ENCODE measurements at regions not wholly inside any gene's neighbourhood (a gene's known extent, or its start where the extent isn't known, plus 50 kb on each side); places are given as distances from the start of the nearest gene placed in this dataset.

DNA sequence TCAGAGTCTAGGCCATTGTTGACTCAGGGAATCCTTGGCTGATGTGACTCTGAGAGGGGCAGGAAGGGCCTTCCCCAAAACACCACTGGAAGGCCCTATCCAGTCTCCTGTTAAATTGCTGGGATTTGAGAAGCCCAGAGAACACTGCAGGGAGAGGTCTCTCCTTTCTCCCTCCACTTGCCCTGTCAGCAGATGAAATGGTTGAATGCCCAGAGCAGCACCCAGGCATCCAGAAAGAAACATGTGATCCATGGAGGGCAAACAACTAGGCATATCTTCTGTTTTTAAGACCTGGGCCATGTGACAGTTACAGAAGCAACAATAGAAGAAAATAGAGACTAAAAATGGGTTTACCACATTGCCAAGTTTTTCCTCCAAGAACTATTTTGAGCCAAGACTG, 291.1 kb downstream of the QDPR start:
- Histone ChIP-seq H3K27me3 (replicated peaks; ENCODE audit: insufficient read depth) (no peaks in the 10 kb centered on the region), H3K4me3 (no peak overlapping the region), H3K36me3 (no peaks in the 10 kb centered on the region), H3K4me1 (replicated peaks) (no peaks in the 10 kb centered on the region), H3K27ac (no peak overlapping the region), H3K9me3 (no peaks in the 10 kb centered on the region)
- DNase-seq (ENCODE audit: low spot score): no peak
- intact Hi-C loops (cut with DNase I): no loop called here
- no peak for TF ChIP-seq POLR2A (IDR thresholded peaks at IDR 0.05)
- TF ChIP-seq POLR2AphosphoS5 (IDR thresholded peaks at IDR 0.05): no peak
- TF ChIP-seq, protein P1, sequence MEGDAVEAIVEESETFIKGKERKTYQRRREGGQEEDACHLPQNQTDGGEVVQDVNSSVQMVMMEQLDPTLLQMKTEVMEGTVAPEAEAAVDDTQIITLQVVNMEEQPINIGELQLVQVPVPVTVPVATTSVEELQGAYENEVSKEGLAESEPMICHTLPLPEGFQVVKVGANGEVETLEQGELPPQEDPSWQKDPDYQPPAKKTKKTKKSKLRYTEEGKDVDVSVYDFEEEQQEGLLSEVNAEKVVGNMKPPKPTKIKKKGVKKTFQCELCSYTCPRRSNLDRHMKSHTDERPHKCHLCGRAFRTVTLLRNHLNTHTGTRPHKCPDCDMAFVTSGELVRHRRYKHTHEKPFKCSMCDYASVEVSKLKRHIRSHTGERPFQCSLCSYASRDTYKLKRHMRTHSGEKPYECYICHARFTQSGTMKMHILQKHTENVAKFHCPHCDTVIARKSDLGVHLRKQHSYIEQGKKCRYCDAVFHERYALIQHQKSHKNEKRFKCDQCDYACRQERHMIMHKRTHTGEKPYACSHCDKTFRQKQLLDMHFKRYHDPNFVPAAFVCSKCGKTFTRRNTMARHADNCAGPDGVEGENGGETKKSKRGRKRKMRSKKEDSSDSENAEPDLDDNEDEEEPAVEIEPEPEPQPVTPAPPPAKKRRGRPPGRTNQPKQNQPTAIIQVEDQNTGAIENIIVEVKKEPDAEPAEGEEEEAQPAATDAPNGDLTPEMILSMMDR (IDR thresholded peaks at IDR 0.05): no peak

DNA sequence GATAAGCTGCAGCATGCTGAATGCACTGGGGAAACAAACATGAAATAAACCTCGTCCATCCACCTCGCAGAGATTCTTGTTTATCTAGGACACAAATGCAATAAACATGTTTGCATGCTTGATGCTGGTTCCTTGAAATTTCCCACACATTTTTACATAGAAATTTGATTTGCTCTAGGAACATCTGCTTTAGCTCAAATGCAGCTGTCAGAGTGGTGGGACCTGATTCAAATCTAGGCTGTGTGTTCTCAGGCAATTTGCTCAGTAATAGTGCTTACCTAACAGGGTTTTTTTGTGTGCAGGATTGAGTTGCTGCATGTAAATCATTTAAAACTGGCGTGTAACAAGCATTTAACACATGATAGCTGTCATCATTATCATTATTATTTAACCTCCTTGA, 293.1 kb downstream of the QDPR start:
- TF ChIP-seq, protein P1 (IDR thresholded peaks at IDR 0.05): no peak
- TF ChIP-seq POLR2A (IDR thresholded peaks at IDR 0.05) (no peak), POLR2AphosphoS5 (IDR thresholded peaks at IDR 0.05) (no peak)
- no peaks in the 10 kb centered on the region for H3K4me1 ChIP-seq (replicated peaks)
- DNase-seq (ENCODE audit: low spot score): no peak
- intact Hi-C loops (cut with DNase I): no loop called here
- no peak overlapping the region for H3K4me3 ChIP-seq
- H3K36me3 ChIP-seq: no peaks in the 10 kb centered on the region
- H3K27me3 ChIP-seq (replicated peaks; ENCODE audit: insufficient read depth): no peaks in the 10 kb centered on the region
- 64% methylated on average over 3 of the region's 3 CpGs for WGBS
- H3K27ac ChIP-seq: no peak overlapping the region
- H3K9me3 ChIP-seq: no peaks in the 10 kb centered on the region

GRCh38 chr4:17206829-17207801, 304.8 kb downstream of the QDPR start:
- 54% methylated on average over 7 of the region's 7 CpGs for WGBS
- H3K36me3 ChIP-seq: no peaks in the 10 kb centered on the region
- TF ChIP-seq, protein P1 (IDR thresholded peaks at IDR 0.05): no peak
- no peak for TF ChIP-seq POLR2AphosphoS5 (IDR thresholded peaks at IDR 0.05)
- no peak for TF ChIP-seq POLR2A (IDR thresholded peaks at IDR 0.05)
- no peaks in the 10 kb centered on the region for H3K9me3 ChIP-seq
- intact Hi-C loops (cut with DNase I): no loop called here
- no peak for DNase-seq (ENCODE audit: low spot score)
- no peak overlapping the region for H3K4me3 ChIP-seq
- no peak overlapping the region for H3K27ac ChIP-seq
- H3K27me3 ChIP-seq (replicated peaks; ENCODE audit: insufficient read depth): no peaks in the 10 kb centered on the region
- H3K4me1 ChIP-seq (replicated peaks): no peaks in the 10 kb centered on the region

DNA sequence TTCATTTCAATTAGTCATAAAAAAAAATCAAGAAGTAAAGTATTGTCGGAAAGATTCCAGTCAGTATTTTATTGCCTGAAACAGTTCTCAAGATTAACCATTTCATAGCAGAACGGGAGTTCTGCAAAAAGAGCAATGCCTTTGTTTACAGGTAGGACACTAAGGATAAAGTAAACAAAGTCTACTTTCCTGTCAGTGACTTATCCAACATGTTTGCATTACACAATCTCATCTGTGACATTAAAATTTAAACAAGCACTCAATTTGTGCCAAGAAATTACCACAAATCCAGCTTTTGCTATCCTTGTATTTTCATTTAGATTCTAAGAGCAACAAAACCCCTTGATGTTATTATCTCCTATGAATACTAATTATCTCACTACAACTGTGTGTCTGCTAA, 306.5 kb upstream of the LDB2 start:
- 13% methylated on average over 2 of the region's 2 CpGs for WGBS
- Histone ChIP-seq H3K4me3 (no peak overlapping the region), H3K27ac (no peak overlapping the region), H3K36me3 (no peaks in the 10 kb centered on the region), H3K27me3 (replicated peaks; ENCODE audit: insufficient read depth) (no peaks in the 10 kb centered on the region), H3K9me3 (no peaks in the 10 kb centered on the region), H3K4me1 (replicated peaks) (no peaks in the 10 kb centered on the region)
- TF ChIP-seq, protein P1 (IDR thresholded peaks at IDR 0.05): no peak
- no peak for TF ChIP-seq POLR2A (IDR thresholded peaks at IDR 0.05)
- no peak for TF ChIP-seq POLR2AphosphoS5 (IDR thresholded peaks at IDR 0.05)
- intact Hi-C loops (cut with DNase I): no loop called here
- no peak for DNase-seq (ENCODE audit: low spot score)

DNA sequence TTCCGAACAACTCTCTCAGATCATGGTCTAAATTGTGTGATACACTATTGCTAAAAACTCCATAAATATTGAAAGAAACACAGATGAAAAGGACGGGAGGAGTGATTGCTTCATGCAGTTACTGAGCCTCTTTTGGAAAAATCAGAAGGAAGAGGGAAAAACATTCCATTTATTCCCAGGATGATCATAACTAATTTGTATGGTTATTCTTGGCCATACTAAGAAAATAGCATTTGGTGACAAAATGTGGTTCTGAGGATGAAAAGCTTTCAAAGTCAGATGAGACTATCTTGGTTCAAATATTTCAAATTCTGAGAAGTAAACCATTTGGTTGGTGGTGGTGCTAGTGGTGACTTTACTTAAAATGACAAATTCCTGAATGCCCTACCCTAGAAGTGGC, 305.4 kb upstream of the LDB2 start:
- Histone ChIP-seq H3K27me3 (replicated peaks; ENCODE audit: insufficient read depth) (no peaks in the 10 kb centered on the region), H3K4me1 (replicated peaks) (no peaks in the 10 kb centered on the region), H3K27ac (no peak overlapping the region), H3K36me3 (no peaks in the 10 kb centered on the region), H3K9me3 (no peaks in the 10 kb centered on the region), H3K4me3 (no peak overlapping the region)
- intact Hi-C loops (cut with DNase I): no loop called here
- TF ChIP-seq POLR2AphosphoS5 (IDR thresholded peaks at IDR 0.05) (no peak), POLR2A (IDR thresholded peaks at IDR 0.05) (no peak)
- TF ChIP-seq, protein P1 (IDR thresholded peaks at IDR 0.05): no peak
- DNase-seq (ENCODE audit: low spot score): no peak
- WGBS: 64% methylated on average over 2 of the region's 2 CpGs

All from prostate gland (tissue), 2 donors.